RWPE1 (cell line): ENCODE measurements at regions not wholly inside any gene's neighbourhood (a gene's known extent, or its start where the extent isn't known, plus 50 kb on each side); places are given as distances from the start of the nearest gene placed in this dataset.

ENCODE experiments used
- CTCF ChIA-PET: fragments of 350-600 bp; sonication (Branson Sonifier 250); formaldehyde crosslinking; extraction: SDS; loops from one replicate; lab custom pipeline; 2021; lab: Yijun Ruan, JAX
- POLR2A ChIA-PET: fragments of 400-600 bp; formaldehyde crosslinking; extraction: SDS; loops from one replicate; lab custom pipeline; 2020; ENCODE audit warnings: antibody characterized with exemption; ENCODE audit not compliant: low non-redundant PET; lab: Yijun Ruan, JAX
- DNase-seq: peaks from one replicate; pipeline ENCODE4 v3.0.0; 2012; ENCODE audit warnings: low spot score
- H3K27ac ChIP-seq: fragments of 450-650 bp; 2 replicates; pipeline ENCODE4 v1.5.1; 2017
- CTCF ChIP-seq: fragments of 450-650 bp; conservative IDR thresholded peaks from 2 replicates; pipeline ENCODE4 v1.5.1; 2017; ENCODE audit warnings: low read depth, mild to moderate bottlenecking

GRCh38 chr15:72968531-72968922, 83.7 kb upstream of the NEO1 start:
- DNase-seq = no peak
- no peak for TF ChIP-seq CTCF
- CTCF ChIA-PET = no interaction called here
- H3K27ac ChIP-seq = no peak overlapping the region
- POLR2A ChIA-PET = no interaction called here

DNA sequence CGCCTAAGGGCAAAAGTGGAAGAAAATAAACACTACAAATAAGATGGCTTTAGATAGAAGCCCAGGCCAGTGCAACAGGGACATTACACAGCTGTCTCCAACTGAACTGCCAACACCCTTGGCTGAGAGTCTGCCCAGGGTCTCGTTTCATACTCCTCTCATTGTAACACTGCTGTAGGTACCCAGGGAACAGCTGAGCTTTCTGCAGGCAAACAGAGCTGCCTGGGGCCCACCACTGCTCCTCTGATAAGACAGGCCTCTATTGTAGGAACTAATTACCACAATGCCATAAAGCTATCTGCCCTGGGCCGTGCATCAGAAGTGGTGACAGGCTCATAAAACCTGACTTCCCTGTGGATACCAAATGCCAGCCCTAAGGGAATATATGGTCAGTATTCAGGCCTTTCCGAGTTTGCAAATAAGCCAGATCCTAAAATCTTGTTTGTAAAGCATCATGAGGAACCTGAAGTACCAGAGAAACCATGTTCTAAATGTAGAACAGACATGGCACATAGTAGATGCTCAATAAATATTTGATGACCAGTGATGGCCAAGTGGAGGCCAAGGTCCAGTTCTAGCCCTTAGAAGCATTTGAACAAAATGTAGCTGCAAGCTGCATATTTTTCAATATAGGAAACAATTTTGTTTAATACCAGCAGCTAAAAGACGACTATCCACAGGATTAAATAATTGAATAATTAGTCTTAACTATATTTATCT, 84.3 kb upstream of the NEO1 start:
- CTCF ChIA-PET = interaction anchor here (0.7 kb wide), 1 partner anchor 128 kb away, joined by 3 read pairs; no protein-coding TSS in a partner anchor
- no peak overlapping the region for H3K27ac ChIP-seq
- TF ChIP-seq CTCF = no peak
- no peak for DNase-seq
- POLR2A ChIA-PET = no interaction called here

DNA sequence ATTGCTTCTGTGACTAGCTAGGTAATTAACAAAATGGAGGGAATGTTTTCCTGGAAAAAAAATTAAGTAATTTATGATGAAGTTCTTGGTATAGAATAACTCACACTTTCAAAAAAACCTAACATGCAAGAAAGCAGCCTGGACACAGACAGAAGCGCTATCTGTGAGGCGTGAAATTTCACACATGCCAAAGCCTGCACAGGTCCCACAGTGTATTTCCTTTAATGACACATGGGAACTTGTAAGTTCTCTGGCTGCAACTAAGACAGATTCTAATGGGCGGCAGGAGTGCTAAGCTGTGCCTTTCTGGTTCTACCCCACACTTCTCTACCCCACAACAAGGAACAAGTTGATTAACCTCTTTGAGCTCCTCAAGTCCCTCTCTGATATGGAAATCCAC, 84.9 kb upstream of the NEO1 start:
- DNase-seq = no peak
- ChIA-PET POLR2A (no interaction called here), CTCF (interaction anchor here (0.6 to 0.7 kb wide), 2 partner anchors 39 to 129 kb away, joined by 3 read pairs; no protein-coding TSS in a partner anchor)
- TF ChIP-seq CTCF = no peak
- H3K27ac ChIP-seq = no peak overlapping the region

- no peak for DNase-seq
- no peak overlapping the region for H3K27ac ChIP-seq
- TF ChIP-seq CTCF = no peak
- CTCF ChIA-PET = interaction anchor here (0.6 to 0.7 kb wide), 3 partner anchors 40 to 816 kb away, joined by 3 to 4 read pairs (median 3); no protein-coding TSS in a partner anchor
- POLR2A ChIA-PET = no interaction called here
Observed at GRCh38 chr15:72966641-72967040, 85.6 kb upstream of the NEO1 start.

- ChIA-PET CTCF (no interaction called here), POLR2A (no interaction called here)
- no peak for TF ChIP-seq CTCF
- no peak overlapping the region for H3K27ac ChIP-seq
- DNase-seq = no peak
Observed at GRCh38 chr15:72965671-72966070, 86.6 kb upstream of the NEO1 start.

GRCh38 chr15:72964542-72964941, 87.7 kb upstream of the NEO1 start:
- POLR2A ChIA-PET = no interaction called here
- no peak for DNase-seq
- no peak overlapping the region for H3K27ac ChIP-seq
- CTCF ChIA-PET = interaction anchor here (0.6 to 0.7 kb wide), 3 partner anchors 11 to 49 kb away, joined by 3 to 5 read pairs (median 3); no protein-coding TSS in a partner anchor
- TF ChIP-seq CTCF = no peak
